ENCODE measurements at regions not wholly inside any gene's neighbourhood (a gene's known extent, or its start where the extent isn't known, plus 50 kb on each side); places are given as distances from the start of the nearest gene placed in this dataset.

- DNase-seq (ENCODE audit: low read depth in 2 of 2), result no peak
These were observed 400.4 kb upstream of the TGFBR2 start for GRCh38 chr3:30206051-30206450.

- no peak for DNase-seq (ENCODE audit: low read depth in 2 of 2)
These were observed 384.8 kb upstream of the TGFBR2 start for GRCh38 chr3:30221619-30222018.

- no peak for DNase-seq (ENCODE audit: low read depth in 2 of 2)
These were observed 384.0 kb upstream of the TGFBR2 start for GRCh38 chr3:30222441-30222840.

DNA sequence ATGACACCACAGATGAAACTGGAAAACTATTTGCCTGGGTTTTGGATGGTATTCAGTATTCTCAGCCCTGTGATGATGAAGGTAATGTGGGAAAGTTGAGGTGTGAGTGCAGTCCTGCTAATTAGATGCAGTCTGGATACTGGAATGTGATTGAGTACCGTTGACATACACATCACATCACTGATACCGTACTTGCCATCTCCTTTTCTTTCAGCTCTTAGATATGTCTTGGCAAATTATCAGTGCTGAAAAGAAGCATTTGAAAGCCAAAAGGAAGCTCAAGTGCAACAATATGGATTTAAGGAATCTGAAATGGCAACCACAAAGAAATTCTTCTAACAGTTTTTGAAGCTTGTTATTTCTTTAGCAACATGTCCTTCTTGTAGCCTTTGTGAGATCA lies 381.4 kb upstream of the TGFBR2 start:
- DNase-seq (ENCODE audit: low read depth in 2 of 2), result no peak

DNA sequence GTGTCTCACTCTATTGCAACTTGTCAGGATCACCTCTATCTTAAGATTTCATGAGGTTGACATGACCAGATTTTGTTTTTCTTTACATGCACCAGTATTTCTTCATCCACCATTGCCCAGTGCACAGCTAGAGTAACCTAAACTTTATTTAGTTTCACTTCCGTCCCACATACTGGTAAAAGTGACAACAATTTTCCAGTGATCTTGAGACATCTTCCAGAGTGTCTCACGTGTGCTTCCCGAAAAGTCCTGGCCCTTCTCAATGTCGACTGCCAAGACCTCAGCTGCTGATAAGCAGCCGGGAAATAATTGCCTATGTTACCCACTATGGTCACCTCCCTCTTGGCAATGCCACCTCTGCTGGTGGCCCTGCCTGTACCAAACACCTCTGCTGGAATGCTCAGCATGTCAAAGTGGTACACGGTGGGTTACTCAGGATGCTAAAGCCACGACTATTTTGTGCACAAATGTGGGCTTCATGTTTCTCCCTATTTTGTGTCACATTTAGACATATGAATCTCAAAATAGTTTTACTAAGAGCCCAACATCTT lies 379.7 kb upstream of the TGFBR2 start:
- no peak for DNase-seq (ENCODE audit: low read depth in 2 of 2)

DNA sequence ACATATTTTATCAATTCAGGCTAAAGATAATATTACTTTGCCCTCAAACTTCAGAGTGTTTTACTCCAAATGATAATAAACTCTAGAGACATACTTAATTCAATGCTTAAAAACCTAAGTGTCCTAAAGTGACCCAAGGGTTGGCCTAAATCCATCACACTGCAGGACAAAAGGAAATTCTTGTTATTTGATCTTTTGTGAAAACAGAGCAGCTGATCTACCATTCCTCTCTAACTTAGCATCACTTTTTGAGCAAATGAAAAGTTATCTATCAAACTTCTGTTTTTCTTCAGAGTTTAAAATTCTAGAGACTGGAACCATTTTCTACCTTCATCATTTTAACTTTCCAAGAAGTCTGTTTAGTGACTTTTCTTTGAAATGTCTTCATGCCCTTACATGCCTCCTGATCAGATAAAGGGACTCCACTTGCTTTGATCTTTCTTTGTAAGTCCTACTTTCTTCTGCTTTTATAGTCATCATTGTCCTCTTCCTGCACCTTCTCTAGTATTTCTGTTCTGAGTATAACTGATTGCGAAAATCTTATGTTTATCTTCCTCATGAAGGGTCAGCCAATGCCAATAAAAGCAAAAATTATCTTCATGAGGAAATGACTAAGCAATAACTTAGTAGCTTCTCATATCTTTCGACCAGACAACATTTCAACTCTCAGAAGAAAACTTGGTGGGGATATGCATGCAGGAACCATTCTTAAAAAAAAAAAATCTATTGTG lies 378.7 kb upstream of the TGFBR2 start:
- peak; percentile 86 to 87 for DNase-seq (ENCODE audit: low read depth in 2 of 2)

DNA sequence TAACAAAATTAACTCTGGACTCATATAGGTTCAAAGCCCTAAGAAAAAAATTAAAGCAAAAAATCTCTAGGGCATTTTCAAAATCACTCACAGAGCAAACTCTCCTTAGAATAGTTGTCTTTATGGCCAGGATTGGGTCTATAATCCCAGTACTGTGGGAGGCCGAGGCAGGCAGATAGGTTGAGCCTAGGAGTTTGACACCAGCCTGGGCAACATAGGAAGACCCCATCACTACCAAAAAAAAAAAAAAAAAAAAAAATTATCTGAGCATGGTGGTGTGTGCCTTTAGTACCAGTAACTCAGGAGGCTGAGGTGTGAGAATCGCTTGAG lies 378.1 kb upstream of the TGFBR2 start:
- no peak for DNase-seq (ENCODE audit: low read depth in 2 of 2)

DNA sequence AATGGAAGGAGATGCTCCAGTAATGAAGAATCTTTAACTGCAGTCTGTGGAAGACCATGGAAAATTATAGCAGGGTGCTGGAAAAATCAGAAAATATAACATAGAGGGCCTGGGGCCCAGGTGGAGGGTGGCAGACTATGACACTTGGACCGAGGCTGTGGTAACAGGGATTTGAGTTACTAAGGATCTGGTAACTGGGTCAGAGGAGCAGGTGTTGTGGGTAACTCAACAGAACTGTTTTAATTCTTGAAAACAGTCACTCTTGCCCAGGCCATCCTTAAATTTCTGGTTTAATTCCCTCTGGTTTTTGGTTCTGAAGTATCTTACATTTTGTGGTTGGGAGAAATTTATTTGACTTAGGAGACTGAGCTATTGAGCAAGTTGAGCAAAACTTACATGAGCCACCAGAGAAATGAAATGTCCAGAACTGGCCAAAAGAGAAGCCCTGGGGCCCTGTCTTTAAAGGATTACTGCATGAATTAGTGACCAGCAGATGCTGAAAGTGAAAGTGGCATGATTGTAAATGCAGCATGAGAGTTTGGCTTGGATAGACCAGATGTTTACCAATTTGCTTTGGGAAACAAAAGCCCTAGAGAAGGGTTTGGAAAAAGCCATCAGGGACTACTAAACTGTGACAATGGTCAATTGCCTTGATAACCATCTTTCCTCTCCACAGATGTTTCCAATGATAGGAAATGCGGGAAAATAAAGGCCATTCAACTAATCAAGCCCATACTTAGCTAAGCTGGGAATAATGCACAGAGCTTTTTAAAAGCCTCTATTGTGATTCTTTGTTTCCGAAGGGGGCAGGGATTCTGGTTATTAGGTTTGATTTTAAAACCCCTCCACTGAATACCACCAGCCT lies 374.9 kb upstream of the TGFBR2 start:
- DNase-seq (ENCODE audit: low read depth in 2 of 2), result no peak

- peak; percentile 55 for DNase-seq (ENCODE audit: low read depth in 2 of 2)
These were observed 374.3 kb upstream of the TGFBR2 start for GRCh38 chr3:30232142-30232541.

DNA sequence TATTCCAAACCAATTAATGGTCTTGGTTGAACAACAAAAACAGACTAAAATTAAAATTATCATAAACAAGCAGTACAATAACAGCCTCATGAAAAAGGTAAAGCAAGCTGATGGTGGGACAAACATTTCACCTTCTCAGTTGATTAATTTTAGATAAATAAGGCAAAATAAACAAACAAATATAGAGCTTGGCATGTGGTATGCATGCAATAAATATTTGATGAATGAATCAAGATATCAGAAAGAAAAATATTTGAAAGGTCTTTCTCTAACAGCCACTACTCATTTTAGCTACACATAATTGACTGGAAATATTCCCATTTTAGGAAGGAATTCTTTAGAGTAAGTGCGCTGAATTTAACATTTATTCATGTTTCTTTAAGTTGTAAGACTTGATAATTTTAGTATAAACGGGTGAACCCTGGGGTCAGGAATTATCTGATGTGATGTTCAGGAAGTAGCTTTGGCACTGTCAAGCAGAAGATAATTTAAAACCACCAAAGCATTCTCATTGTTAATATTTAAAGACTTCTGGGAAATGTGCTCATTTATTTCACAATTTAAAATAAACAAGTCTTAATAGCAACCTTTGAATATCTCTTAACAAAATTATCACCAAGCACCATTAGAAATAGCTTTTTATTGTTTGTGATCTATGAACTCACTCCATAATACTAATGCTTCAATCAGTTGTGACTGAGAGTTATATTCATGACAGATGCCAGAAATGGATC lies 372.3 kb upstream of the TGFBR2 start:
- no peak for DNase-seq (ENCODE audit: low read depth in 2 of 2)

GRCh38 chr3:30236011-30236410 lies 370.4 kb upstream of the TGFBR2 start:
- no peak for DNase-seq (ENCODE audit: low read depth in 2 of 2)

GRCh38 chr3:30241721-30242120 lies 364.7 kb upstream of the TGFBR2 start:
- DNase-seq (ENCODE audit: low read depth in 2 of 2), result no peak

DNA sequence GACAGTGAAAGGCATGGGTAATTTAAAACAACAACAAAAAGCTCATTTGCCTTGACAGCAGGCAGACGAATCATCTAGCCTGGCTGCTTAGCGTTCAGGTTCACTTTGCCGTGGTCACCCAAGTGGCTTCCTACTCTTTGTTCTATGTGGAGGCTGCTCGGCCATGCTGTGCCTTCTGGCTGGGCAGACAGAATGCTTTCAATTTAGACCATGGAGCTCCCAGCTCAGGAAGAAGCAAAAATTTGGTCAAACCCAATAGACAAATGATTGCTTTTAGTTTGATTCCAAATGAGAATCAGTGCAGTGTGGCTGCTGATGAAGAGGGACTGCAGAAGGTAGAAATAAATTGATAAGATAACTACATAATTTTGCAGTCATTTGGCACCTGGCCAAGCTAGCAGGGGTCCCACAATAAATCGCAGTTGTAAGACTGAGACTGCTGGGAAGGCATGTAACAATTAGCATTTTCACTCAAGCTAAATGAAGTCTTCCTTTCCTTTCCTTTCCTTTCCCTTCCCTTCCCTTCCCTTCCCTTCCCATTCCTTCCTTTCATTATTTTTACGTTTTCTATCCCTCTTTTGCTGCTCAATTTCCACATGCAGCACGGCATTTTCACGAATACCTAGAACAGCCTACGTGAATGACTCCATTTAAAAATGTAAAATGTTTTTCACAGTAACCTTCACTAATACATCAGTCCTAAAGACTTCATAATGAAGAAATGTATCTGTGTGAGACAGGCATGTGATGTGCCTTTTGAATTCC lies 360.4 kb upstream of the TGFBR2 start:
- DNase-seq (ENCODE audit: low read depth in 2 of 2), result no peak

DNA sequence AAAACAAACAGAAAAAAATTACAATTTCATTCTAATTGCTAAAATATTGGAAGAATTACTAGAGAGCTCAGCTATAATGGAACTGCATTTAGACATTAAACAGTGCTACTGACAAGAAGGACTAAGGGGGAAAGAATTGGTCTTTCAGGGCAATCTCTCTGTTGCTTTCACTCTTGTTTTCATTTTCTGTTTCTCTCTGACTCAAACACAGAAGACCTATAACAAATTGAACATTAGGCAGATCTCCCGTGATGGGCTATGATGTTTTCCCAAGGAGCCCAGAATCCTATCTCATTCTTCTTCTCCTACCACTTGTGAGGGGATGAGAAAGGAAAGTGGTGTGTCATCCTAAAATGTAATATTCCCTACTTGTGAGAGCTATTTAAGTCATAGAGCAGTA lies 358.0 kb upstream of the TGFBR2 start:
- DNase-seq (ENCODE audit: low read depth in 2 of 2), result no peak

- no peak for DNase-seq (ENCODE audit: low read depth in 2 of 2)
These were observed 353.9 kb upstream of the TGFBR2 start for GRCh38 chr3:30252474-30252873.

DNA sequence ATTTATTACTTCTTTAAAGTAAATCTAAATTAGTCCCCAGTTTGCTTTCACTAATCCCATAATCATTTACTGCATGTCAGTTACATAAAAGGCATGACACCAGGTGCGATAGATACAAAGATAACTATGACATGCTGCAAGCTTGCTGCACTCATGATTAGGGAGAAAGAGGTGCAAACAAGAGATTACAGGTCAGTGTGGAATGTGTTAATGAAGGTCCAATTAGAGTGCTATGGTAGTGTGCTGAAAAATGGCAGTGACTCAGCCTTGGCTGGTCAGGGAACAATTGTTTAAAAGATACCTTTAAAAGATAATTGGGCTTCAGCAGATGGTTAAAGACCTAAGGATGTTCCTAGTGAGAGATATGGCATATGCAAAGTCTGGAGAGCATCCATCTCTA lies 352.6 kb upstream of the TGFBR2 start:
- no peak for DNase-seq (ENCODE audit: low read depth in 2 of 2)

GRCh38 chr3:30256474-30256873 lies 349.9 kb upstream of the TGFBR2 start:
- DNase-seq (ENCODE audit: low read depth in 2 of 2), result no peak

DNA sequence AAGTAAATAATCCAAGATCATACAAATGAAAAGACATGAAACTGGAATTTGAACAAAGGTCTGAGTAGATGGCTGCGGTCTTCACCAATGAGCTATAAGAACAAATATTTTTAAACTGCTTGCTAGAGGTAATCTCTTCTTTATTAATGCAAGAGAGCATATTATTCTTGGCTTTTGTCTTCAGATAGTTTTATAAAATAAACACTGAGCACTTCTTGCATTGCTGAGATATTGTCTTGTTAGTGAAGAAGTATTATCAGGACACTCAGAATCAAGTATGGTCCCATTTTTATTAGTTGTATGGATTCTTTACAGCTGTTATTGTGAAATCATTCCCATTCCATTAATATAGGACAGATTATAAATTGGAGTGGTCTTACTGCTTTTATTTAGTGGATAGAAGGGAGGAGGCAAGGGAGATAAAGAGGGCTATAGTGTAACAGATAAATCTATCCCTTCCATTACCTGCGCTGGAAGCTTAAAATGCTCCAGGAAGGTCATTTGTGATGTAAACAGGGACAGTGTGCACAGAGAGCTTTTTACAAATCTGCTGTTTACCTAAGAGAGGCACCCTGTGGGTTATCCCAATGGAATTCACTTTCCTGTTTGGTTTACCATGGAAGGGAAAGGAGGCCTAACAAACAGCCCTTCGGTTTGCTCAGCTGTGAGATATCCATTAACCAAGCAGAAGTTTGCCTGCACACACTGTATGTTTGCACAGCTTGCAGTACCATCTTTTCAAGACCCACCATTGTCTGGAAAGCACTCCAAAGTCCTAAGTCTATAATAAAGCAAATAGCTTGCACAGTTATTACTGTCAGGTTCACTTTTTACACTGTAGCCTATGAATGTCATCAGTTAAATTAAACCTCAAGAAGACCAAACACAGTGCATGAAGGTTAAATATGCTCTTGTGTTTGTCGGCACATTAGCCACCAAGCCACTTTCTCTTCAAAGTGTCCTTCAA lies 347.7 kb upstream of the TGFBR2 start:
- no peak for DNase-seq (ENCODE audit: low read depth in 2 of 2)

- DNase-seq (ENCODE audit: low read depth in 2 of 2), result no peak
These were observed 346.7 kb upstream of the TGFBR2 start for GRCh38 chr3:30259730-30260129.

DNA sequence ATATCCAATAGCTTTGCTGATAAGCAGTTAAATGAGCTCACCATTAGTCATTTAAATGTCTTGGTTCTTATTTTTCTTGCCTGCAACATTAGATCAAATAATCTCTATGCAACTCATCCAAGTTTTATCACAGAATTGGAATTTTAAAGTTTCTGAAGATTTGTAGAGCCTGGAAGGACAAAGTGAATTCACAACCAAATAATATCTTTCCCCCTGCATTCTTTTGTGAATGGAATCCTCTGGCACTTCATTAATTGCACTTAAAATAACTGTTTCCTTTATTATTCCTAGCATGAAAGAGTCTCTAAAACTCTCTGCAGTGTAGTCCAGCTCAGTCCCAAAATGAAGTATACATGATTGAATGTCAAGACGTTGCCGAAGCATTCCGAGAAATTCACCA lies 345.6 kb upstream of the TGFBR2 start:
- no peak for DNase-seq (ENCODE audit: low read depth in 2 of 2)
